Heart right ventricle (tissue), 16 donors: ENCODE measurements at regions not wholly inside any gene's neighbourhood (a gene's known extent, or its start where the extent isn't known, plus 50 kb on each side); places are given as distances from the start of the nearest gene placed in this dataset.
A peak's percentile ranks its signal among the peaks of the same experiment; 100 is the strongest.

Source experiments
- ATAC-seq, 8 donors: fragments of 200-7000 bp; cut with Tn5 transposase; one replicate each; pipeline ENCODE4 v1.9.1; 2020; ENCODE audit warnings: mild to moderate bottlenecking in 8 of 8, moderate library complexity in 8 of 8, moderate number of reproducible peaks in 1 of 8
- DNase-seq, 2 donors: peaks; one replicate each; pipeline ENCODE4 v3.0.0-alpha.2; 2020
- H3K27ac ChIP-seq, 10 donors: fragments of 200-600 bp; sonication (generic) in 2 of 10; one replicate each; pipeline versions ENCODE4 v1.5.0 to v1.8.0; 2020 to 2022; ENCODE audit warnings: mild to moderate bottlenecking in 3 of 10
- H3K27me3 ChIP-seq, 7 donors: fragments of 200-600 bp; one replicate each; pipeline ENCODE4 v1.8.0; 2021 to 2022; ENCODE audit warnings: mild to moderate bottlenecking in 2 of 7
- H3K36me3 ChIP-seq, 9 donors: fragments of 200-600 bp; sonication (generic) in 1 of 9; one replicate each; pipeline versions ENCODE4 v1.5.0 to v1.8.0; 2020 to 2022; ENCODE audit warnings: mild to moderate bottlenecking in 2 of 9
- H3K4me1 ChIP-seq, 9 donors: fragments of 200-600 bp; sonication (generic) in 1 of 9; one replicate each; pipeline versions ENCODE4 v1.5.0 to v1.8.0; 2020 to 2022; ENCODE audit warnings: mild to moderate bottlenecking in 4 of 9
- H3K4me3 ChIP-seq, 10 donors: fragments of 200-600 bp; sonication (generic) in 2 of 10; one replicate each; pipeline versions ENCODE4 v1.5.0 to v1.8.0; 2020 to 2022; ENCODE audit warnings: mild to moderate bottlenecking in 7 of 10, moderate library complexity in 2 of 10
- H3K9me3 ChIP-seq, 11 donors: fragments of 200-600 bp in 10 of 11; sonication (generic) in 2 of 11; one replicate each; pipeline versions ENCODE4 v1.5.0 to v1.8.0; 2013 to 2022; ENCODE audit warnings: mild to moderate bottlenecking in 2 of 11, control low read depth in 1 of 11, moderate library complexity in 1 of 11
- CTCF ChIP-seq, 9 donors: fragments of 200-600 bp; sonication (generic) in 2 of 9; IDR thresholded peaks; one replicate each; pipeline versions ENCODE4 v1.5.0 to v1.8.0; 2021 to 2022; ENCODE audit warnings: antibody characterized with exemption in 9 of 9, mild to moderate bottlenecking in 5 of 9, moderate library complexity in 1 of 9
- WGBS, 2 donors: extraction: QIAGEN DNeasy Blood & Tissue Kit; methylation state at CpG; one replicate each; pipeline ENCODE4 v1.1.7; 2013; ENCODE audit warnings: inconsistent platforms in 1 of 2; 5-methylcytosine and 5-hydroxymethylcytosine counted together
- intact Hi-C, 10 donors: fragments of 100-400 bp; cut with DNase I; formaldehyde crosslinking; loops; one replicate each; pipeline versions ENCODE4 v1.11.1 to v1.14.2; 2022
- donor health status: Arrhythmogenic right ventricular cardiomyopathy.
- donor health status: ischemic (EF 13 %, LVEDD 7.1; RV severe dilation, severe dysfunction).
- donor health status: healthy with polysubstance abuse.
- donor health status: DM: no; HTN: yes; CAD: no.
- donor health status: DM: no; HTN: no; CAD: no.
- donor health status: ischemic (EF 25% LVEDD 6.9; RV normal size, moderate dysfunction).
- donor health status: ischemic (EF 25% LVEDD 5.7; RV mildly dilated, moderate dysfunction).
- donor health status: healthy.
- donor health status: DM: yes; HTN: yes; CAD: no.
- donor health status: Ischemic cardiomyopathy.
- donor health status: ischemic (EF 35%, LVEDD 5.7; RV mildly dilated, moderate dysfunction).
- donor health status: nonischemic (EF 11% LVEDD 7.7; RV severe dilation, severe dysfunction).
- donor health status: DM: yes; HTN: yes; CAD: no.
- donor health status: PGD.
- donor health status: ischemic (EF 29% LVEDD 5.4; RV normal size, mild dysfunction).
- donor health status: nonischemic (EF 23%, LVEDD 6.1; RV moderate dilation, normal function).

GRCh38 chr10:18773180-18773579, 113.9 kb downstream of the ARL5B start:
- no peak for ATAC-seq
- no peaks in the 10 kb centered on the region for H3K4me1 ChIP-seq

GRCh38 chr10:18777258-18777657, 118.0 kb downstream of the ARL5B start:
- Histone ChIP-seq H3K27ac (no peak overlapping the region), H3K4me1 (no peaks in the 10 kb centered on the region), H3K9me3 (peaks cover 0 to 3% (median 0%) of the 10 kb centered on the region in 11 donors), H3K27me3 (no peaks in the 10 kb centered on the region), H3K36me3 (no peaks in the 10 kb centered on the region), H3K4me3 (no peak overlapping the region)
- no peak for DNase-seq
- ATAC-seq = no peak
- no peak for TF ChIP-seq CTCF (IDR thresholded peaks at IDR 0.05)
- 91 to 95% methylated on average over 8 of the region's 8 CpGs for WGBS, 2 donors
- intact Hi-C loops = no loop called here

More at GRCh38 chr10:18773180-18773579, 113.9 kb downstream of the ARL5B start:
- intact Hi-C loops = no loop called here
- DNase-seq = no peak
- Histone ChIP-seq H3K27me3 (no peaks in the 10 kb centered on the region), H3K4me3 (no peak overlapping the region), H3K27ac (no peak overlapping the region), H3K36me3 (no peaks in the 10 kb centered on the region), H3K9me3 (peaks cover 0 to 6% (median 0%) of the 10 kb centered on the region in 11 donors)
- TF ChIP-seq CTCF (IDR thresholded peaks at IDR 0.05) = no peak
- 81 to 87% methylated on average over 4 of the region's 4 CpGs for whole genome bisulfite sequencing, 2 donors

GRCh38 chr10:18786478-18786877, 127.2 kb downstream of the ARL5B start:
- H3K9me3 ChIP-seq = peaks cover 0 to 18% (median 6%) of the 10 kb centered on the region in 11 donors
- TF ChIP-seq CTCF (IDR thresholded peaks at IDR 0.05) = no peak
- peaks cover 0 to 9% (median 0%) of the 10 kb centered on the region in 9 donors for H3K4me1 ChIP-seq
- 50 to 54% methylated on average over 3 of the region's 3 CpGs for WGBS, 2 donors
- H3K36me3 ChIP-seq = no peaks in the 10 kb centered on the region
- peak overlapping the region in 4 of 10 donors; percentile 6 to 53 (median 45) for H3K27ac ChIP-seq
- H3K27me3 ChIP-seq = no peaks in the 10 kb centered on the region
- H3K4me3 ChIP-seq = no peak overlapping the region
- ATAC-seq (peak in 1 of 8 donors; percentile 65), DNase-seq (no peak)
- intact Hi-C loops = no loop called here

GRCh38 chr10:18793951-18794350, 134.7 kb downstream of the ARL5B start:
- Histone ChIP-seq H3K27ac (no peak overlapping the region), H3K4me1 (no peaks in the 10 kb centered on the region), H3K4me3 (no peak overlapping the region), H3K9me3 (peaks cover 0 to 20% (median 0%) of the 10 kb centered on the region in 11 donors), H3K36me3 (no peaks in the 10 kb centered on the region), H3K27me3 (peaks cover 0 to 6% (median 0%) of the 10 kb centered on the region in 7 donors)
- no peak for DNase-seq
- peak in 7 of 9 donors; percentile 27 to 51 (median 41) for TF ChIP-seq CTCF (IDR thresholded peaks at IDR 0.05)
- no peak for ATAC-seq
- intact Hi-C loops = no loop called here
- WGBS, 2 donors = 34 to 39% methylated on average over 3 of the region's 3 CpGs
